NCI-H2196 treated with DMSO at 0.1 percent for 48 hours (cell line): ENCODE measurements at regions not wholly inside any gene's neighbourhood (a gene's known extent, or its start where the extent isn't known, plus 50 kb on each side); places are given as distances from the start of the nearest gene placed in this dataset.

ENCODE experiments used
- DNase-seq: peaks from one replicate; lab custom pipeline; 2025; ENCODE audit not compliant: unreplicated experiment; lab: John Stamatoyannopoulos, UW

GRCh38 chr15:31806106-31806505, 224.2 kb upstream of the CHRNA7 start:
- no peak for DNase-seq

- no peak for DNase-seq
Measured at GRCh38 chr15:31811641-31812040, 218.7 kb upstream of the CHRNA7 start.

GRCh38 chr15:31814082-31814481, 216.2 kb upstream of the CHRNA7 start:
- DNase-seq, result no peak

GRCh38 chr15:31815411-31816155, 214.7 kb upstream of the CHRNA7 start:
- no peak for DNase-seq

- no peak for DNase-seq
Measured at GRCh38 chr15:31822463-31822862, 207.9 kb upstream of the CHRNA7 start.

GRCh38 chr15:31824024-31824423, 206.3 kb upstream of the CHRNA7 start:
- no peak for DNase-seq

GRCh38 chr15:31828594-31828993, 201.7 kb upstream of the CHRNA7 start:
- no peak for DNase-seq

GRCh38 chr15:31830591-31830990, 199.7 kb upstream of the CHRNA7 start:
- no peak for DNase-seq

- no peak for DNase-seq
Measured at GRCh38 chr15:31831596-31831995, 198.7 kb upstream of the CHRNA7 start.

GRCh38 chr15:31834654-31835053, 195.7 kb upstream of the CHRNA7 start:
- no peak for DNase-seq

GRCh38 chr15:31839388-31839787, 190.9 kb upstream of the CHRNA7 start:
- DNase-seq, result no peak

GRCh38 chr15:31840849-31841476, 189.4 kb upstream of the CHRNA7 start:
- no peak for DNase-seq

GRCh38 chr15:31842532-31843195, 187.7 kb upstream of the CHRNA7 start:
- no peak for DNase-seq

GRCh38 chr15:31843426-31844055, 186.8 kb upstream of the CHRNA7 start:
- no peak for DNase-seq

GRCh38 chr15:31845791-31846190, 184.5 kb upstream of the CHRNA7 start:
- no peak for DNase-seq

GRCh38 chr15:31847961-31848360, 182.4 kb upstream of the CHRNA7 start:
- DNase-seq, result no peak

GRCh38 chr15:31848621-31849020, 181.7 kb upstream of the CHRNA7 start:
- DNase-seq, result no peak

GRCh38 chr15:31852933-31853799, 177.1 kb upstream of the CHRNA7 start:
- no peak for DNase-seq

- no peak for DNase-seq
Measured at GRCh38 chr15:31856581-31856980, 173.7 kb upstream of the CHRNA7 start.

GRCh38 chr15:31857194-31857593, 173.1 kb upstream of the CHRNA7 start:
- no peak for DNase-seq

- no peak for DNase-seq
Measured at GRCh38 chr15:31858026-31858425, 172.3 kb upstream of the CHRNA7 start.
